ENCODE measurements at regions not wholly inside any gene's neighbourhood (a gene's known extent, or its start where the extent isn't known, plus 50 kb on each side); places are given as distances from the start of the nearest gene placed in this dataset.

- TF ChIP-seq, protein P1, sequence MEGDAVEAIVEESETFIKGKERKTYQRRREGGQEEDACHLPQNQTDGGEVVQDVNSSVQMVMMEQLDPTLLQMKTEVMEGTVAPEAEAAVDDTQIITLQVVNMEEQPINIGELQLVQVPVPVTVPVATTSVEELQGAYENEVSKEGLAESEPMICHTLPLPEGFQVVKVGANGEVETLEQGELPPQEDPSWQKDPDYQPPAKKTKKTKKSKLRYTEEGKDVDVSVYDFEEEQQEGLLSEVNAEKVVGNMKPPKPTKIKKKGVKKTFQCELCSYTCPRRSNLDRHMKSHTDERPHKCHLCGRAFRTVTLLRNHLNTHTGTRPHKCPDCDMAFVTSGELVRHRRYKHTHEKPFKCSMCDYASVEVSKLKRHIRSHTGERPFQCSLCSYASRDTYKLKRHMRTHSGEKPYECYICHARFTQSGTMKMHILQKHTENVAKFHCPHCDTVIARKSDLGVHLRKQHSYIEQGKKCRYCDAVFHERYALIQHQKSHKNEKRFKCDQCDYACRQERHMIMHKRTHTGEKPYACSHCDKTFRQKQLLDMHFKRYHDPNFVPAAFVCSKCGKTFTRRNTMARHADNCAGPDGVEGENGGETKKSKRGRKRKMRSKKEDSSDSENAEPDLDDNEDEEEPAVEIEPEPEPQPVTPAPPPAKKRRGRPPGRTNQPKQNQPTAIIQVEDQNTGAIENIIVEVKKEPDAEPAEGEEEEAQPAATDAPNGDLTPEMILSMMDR (conservative IDR thresholded peaks at IDR 0.05): no peak
- no peak overlapping the region for H3K27ac ChIP-seq
Observed at GRCh38 chr10:129224065-129224464, 243.0 kb upstream of the MGMT start.

DNA sequence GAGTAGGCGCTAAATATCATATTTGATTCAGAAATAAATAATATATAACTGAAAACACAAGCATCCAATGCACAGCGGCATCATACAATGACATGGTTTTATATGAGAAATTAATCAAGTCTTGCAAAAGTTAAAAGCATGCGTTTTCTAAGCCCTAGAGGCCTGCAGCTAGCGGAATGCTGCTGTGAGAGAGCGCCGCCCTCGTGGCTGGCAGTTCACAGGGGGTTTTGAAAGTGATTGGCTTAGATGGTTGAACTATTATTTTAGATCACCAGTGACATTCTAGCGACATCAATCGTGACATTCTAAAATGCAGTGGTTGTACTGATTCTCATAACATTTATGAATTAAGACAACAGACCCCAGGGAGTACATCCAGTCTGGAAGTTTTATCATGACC, 235.2 kb upstream of the MGMT start:
- H3K27ac ChIP-seq: no peak overlapping the region
- TF ChIP-seq, protein P1 (conservative IDR thresholded peaks at IDR 0.05): no peak

DNA sequence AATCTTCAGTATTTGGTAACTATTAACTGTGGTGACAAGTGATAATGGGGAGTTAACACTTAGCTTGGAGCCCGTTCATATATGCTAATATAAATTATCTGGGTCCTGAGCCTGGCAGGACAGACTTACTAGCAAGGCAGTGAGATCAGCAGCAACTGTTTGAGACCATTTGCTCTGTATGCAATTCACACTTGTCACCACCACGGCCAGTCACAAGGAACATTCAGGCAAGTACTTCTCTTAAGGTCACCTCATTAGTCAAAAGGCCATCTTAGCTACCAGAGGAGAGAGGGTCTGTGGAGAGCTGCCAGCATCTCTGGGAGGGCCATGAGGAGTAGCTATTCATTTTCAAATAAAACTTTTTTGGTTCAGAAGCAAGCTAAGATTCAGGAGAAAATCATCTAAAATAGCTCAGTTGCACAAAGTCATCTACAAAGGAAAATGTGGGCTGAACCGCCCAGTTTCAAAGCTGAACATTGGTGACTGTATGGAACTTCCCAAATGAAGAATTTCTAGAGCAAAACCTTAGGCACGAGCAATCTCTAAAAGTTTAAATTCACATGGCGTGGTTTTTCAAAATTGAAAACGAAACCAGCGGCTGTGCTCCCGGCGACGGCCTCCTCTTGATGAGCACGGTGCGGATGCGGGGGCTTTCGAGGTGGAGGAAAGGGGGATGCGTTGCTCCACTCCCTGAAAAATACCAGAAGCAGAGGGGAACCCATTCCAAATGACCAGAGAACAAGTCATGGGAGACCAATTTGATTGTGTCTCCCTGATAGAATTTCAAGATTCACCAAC, 233.5 kb upstream of the MGMT start:
- TF ChIP-seq, protein P1 (conservative IDR thresholded peaks at IDR 0.05): no peak
- H3K27ac ChIP-seq: no peak overlapping the region

DNA sequence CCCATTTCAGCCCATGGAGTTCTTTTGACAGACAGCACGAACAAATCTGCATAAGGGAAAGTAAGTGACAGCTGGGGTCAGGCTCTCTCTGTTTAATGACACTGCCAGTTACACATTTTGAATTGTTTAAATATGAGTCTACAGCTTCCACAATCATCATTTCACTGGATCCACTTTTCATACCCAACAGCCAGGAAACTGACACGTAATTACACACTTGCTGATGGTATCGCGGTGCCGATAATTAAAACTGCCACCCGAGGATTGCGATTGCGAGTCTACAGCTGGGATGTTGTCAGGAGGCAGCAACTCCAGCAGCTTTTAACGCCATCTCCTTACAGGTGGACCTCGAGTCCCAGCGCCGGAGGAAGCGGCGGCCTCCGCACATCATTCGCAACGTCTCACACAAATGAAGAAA, 230.8 kb upstream of the MGMT start:
- TF ChIP-seq, protein P1 (conservative IDR thresholded peaks at IDR 0.05): no peak
- H3K27ac ChIP-seq: no peak overlapping the region

DNA sequence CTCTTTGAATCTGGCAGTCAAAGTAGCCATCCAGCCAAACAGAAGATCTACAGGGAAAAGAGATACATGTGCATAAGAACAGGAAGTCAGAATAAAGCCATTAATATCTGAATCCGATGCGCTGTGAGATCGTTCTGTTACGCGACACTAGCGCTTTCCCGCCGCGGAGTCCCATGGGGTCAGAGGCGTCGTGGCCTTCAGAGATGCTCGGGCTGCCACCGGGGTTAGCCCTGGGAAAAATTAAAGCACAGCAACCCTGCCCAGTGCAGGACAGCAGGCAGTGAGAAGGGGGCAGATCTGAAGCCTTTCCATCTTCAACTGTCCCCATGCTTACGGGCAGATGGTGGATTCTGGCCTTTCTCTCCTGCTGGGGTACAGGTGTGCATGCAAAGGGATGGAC, 225.6 kb upstream of the MGMT start:
- no peak overlapping the region for H3K27ac ChIP-seq
- TF ChIP-seq, protein P1 (conservative IDR thresholded peaks at IDR 0.05): no peak

- TF ChIP-seq, protein P1 (conservative IDR thresholded peaks at IDR 0.05): no peak
- H3K27ac ChIP-seq: no peak overlapping the region
Observed at GRCh38 chr10:129244298-129244697, 222.7 kb upstream of the MGMT start.

GRCh38 chr10:129244757-129245156, 222.3 kb upstream of the MGMT start:
- TF ChIP-seq, protein P1 (conservative IDR thresholded peaks at IDR 0.05): no peak
- H3K27ac ChIP-seq: no peak overlapping the region
